Body of pancreas (tissue), 4 donors: ENCODE measurements at regions not wholly inside any gene's neighbourhood (a gene's known extent, or its start where the extent isn't known, plus 50 kb on each side); places are given as distances from the start of the nearest gene placed in this dataset.

Experiments
- CTCF ChIP-seq, 7 experiments: fragments of 450-650 bp in 4 of 7; fragments of 200-600 bp in 3 of 7; sonication (generic) in 3 of 7; IDR thresholded peaks; one replicate each; pipeline ENCODE4 v1.5.1; 2016 to 2019; ENCODE audit warnings: antibody characterized with exemption in 7 of 7
- POLR2A ChIP-seq, 3 donors: fragments of 450-650 bp; IDR thresholded peaks; one replicate each; pipeline ENCODE4 v1.6.1; 2016; ENCODE audit warnings: antibody characterized with exemption in 3 of 3, mild to moderate bottlenecking in 2 of 3

GRCh38 chr10:132131581-132132420 lies 54.9 kb upstream of the DPYSL4 start:
- TF ChIP-seq CTCF (IDR thresholded peaks at IDR 0.05) (no peak), POLR2A (IDR thresholded peaks at IDR 0.05) (no peak)
